GM19239 (cell line): ENCODE measurements at regions not wholly inside any gene's neighbourhood (a gene's known extent, or its start where the extent isn't known, plus 50 kb on each side); places are given as distances from the start of the nearest gene placed in this dataset.
"Not testable (repeated sequence)": the region's sequence is repeated elsewhere in the genome, so short reads cannot be mapped to it uniquely, and the experiment has no call there.

Experiments
- DNase-seq: peaks from one replicate; pipeline ENCODE4 v3.0.0; 2011; ENCODE audit warnings: low spot score; ENCODE audit not compliant: insufficient read length
- FAIRE-seq: peaks from 2 replicates; lab custom pipeline; 2011; peaks lifted over from hg19 to GRCh38; lab: Jason Lieb, UNC

- FAIRE-seq = no peak
- no peak for DNase-seq
These were observed 70.3 kb downstream of the BARX1 start for GRCh38 chr9:93884808-93885207.

GRCh38 chr9:93879662-93880407, 75.3 kb downstream of the BARX1 start:
- not testable (repeated sequence) for FAIRE-seq, DNase-seq

- DNase-seq (no peak), FAIRE-seq (no peak)
These were observed 79.8 kb downstream of the BARX1 start for GRCh38 chr9:93875330-93875729.

- DNase-seq = no peak
These were observed 80.9 kb downstream of the BARX1 start for GRCh38 chr9:93874242-93874641.

GRCh38 chr9:93871286-93871685, 83.9 kb downstream of the BARX1 start:
- no peak for FAIRE-seq
- no peak for DNase-seq

More at GRCh38 chr9:93874242-93874641, 80.9 kb downstream of the BARX1 start:
- FAIRE-seq = no peak

GRCh38 chr9:93869863-93870262, 85.3 kb downstream of the BARX1 start:
- DNase-seq (no peak), FAIRE-seq (no peak)

GRCh38 chr9:93869088-93869487, 86.1 kb downstream of the BARX1 start:
- FAIRE-seq = no peak

GRCh38 chr9:93865716-93866115, 89.4 kb downstream of the BARX1 start:
- FAIRE-seq (no peak), DNase-seq (no peak)

More at GRCh38 chr9:93869088-93869487, 86.1 kb downstream of the BARX1 start:
- DNase-seq = no peak

GRCh38 chr9:93865245-93865644, 89.9 kb downstream of the BARX1 start:
- FAIRE-seq (no peak), DNase-seq (no peak)

- FAIRE-seq = no peak
- DNase-seq = no peak
These were observed 90.3 kb downstream of the BARX1 start for GRCh38 chr9:93864840-93865239.

GRCh38 chr9:93864032-93864431, 91.1 kb downstream of the BARX1 start:
- no peak for FAIRE-seq
- DNase-seq = no peak

GRCh38 chr9:93862877-93863545, 92.1 kb downstream of the BARX1 start:
- FAIRE-seq = no peak
- DNase-seq = no peak

GRCh38 chr9:93861736-93862358, 93.3 kb downstream of the BARX1 start:
- no peak for FAIRE-seq

GRCh38 chr9:93860694-93861658, 94.2 kb downstream of the BARX1 start:
- FAIRE-seq (no peak), DNase-seq (no peak)

More at GRCh38 chr9:93861736-93862358, 93.3 kb downstream of the BARX1 start:
- DNase-seq = no peak

GRCh38 chr9:93859431-93860215, 95.5 kb downstream of the BARX1 start:
- FAIRE-seq (no peak), DNase-seq (no peak)

- DNase-seq = no peak
- no peak for FAIRE-seq
These were observed 97.6 kb downstream of the BARX1 start for GRCh38 chr9:93857528-93857927.

- FAIRE-seq = no peak
- no peak for DNase-seq
These were observed 102.4 kb downstream of the BARX1 start for GRCh38 chr9:93852728-93853127.

GRCh38 chr9:93846349-93846748, 108.8 kb downstream of the BARX1 start:
- no peak for DNase-seq
- FAIRE-seq = no peak

- FAIRE-seq (no peak), DNase-seq (no peak)
These were observed 111.8 kb downstream of the BARX1 start for GRCh38 chr9:93843396-93843795.
